ENCODE measurements at regions not wholly inside any gene's neighbourhood (a gene's known extent, or its start where the extent isn't known, plus 50 kb on each side); places are given as distances from the start of the nearest gene placed in this dataset.

DNA sequence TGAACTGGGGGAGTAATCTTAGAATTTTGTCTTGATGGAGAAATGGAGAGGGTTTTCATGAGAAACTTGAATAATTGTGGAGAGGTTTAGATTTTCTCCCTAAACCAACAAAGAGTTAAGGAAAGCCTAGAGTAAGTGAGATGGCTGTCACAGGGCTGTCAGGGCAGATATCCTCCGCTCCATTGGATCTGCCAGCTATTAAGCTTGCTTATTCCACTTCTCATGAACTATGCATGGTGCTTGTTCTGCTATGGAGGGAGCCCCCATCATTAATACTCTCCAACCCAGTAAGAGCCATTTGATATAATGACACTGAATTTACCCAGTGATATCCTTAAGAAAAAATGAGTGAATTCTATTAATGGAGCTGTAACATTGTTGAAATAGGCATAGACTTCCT is 342.8 kb upstream of the MTNR1B start:
- Histone ChIP-seq H3K4me1 (no peaks in the 10 kb centered on the region), H3K27me3 (no peaks in the 10 kb centered on the region), H3K4me3 (no peak overlapping the region), H3K9me3 (no peaks in the 10 kb centered on the region), H3K36me3 (no peaks in the 10 kb centered on the region), H3K27ac (no peak overlapping the region)
- WGBS, 2 donors = 77 to 91% methylated on average over 1 of the region's 1 CpG
- DNase-seq (no peak), ATAC-seq (ENCODE audit: low FRiP score in 2 of 2) (no peak)
- no peak for TF ChIP-seq POLR2AphosphoS5 (IDR thresholded peaks at IDR 0.05)
- no peak for TF ChIP-seq EP300 (IDR thresholded peaks at IDR 0.05)
- TF ChIP-seq, protein P1, sequence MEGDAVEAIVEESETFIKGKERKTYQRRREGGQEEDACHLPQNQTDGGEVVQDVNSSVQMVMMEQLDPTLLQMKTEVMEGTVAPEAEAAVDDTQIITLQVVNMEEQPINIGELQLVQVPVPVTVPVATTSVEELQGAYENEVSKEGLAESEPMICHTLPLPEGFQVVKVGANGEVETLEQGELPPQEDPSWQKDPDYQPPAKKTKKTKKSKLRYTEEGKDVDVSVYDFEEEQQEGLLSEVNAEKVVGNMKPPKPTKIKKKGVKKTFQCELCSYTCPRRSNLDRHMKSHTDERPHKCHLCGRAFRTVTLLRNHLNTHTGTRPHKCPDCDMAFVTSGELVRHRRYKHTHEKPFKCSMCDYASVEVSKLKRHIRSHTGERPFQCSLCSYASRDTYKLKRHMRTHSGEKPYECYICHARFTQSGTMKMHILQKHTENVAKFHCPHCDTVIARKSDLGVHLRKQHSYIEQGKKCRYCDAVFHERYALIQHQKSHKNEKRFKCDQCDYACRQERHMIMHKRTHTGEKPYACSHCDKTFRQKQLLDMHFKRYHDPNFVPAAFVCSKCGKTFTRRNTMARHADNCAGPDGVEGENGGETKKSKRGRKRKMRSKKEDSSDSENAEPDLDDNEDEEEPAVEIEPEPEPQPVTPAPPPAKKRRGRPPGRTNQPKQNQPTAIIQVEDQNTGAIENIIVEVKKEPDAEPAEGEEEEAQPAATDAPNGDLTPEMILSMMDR (IDR thresholded peaks at IDR 0.05) = no peak
- TF ChIP-seq POLR2A (IDR thresholded peaks at IDR 0.05) = no peak

DNA sequence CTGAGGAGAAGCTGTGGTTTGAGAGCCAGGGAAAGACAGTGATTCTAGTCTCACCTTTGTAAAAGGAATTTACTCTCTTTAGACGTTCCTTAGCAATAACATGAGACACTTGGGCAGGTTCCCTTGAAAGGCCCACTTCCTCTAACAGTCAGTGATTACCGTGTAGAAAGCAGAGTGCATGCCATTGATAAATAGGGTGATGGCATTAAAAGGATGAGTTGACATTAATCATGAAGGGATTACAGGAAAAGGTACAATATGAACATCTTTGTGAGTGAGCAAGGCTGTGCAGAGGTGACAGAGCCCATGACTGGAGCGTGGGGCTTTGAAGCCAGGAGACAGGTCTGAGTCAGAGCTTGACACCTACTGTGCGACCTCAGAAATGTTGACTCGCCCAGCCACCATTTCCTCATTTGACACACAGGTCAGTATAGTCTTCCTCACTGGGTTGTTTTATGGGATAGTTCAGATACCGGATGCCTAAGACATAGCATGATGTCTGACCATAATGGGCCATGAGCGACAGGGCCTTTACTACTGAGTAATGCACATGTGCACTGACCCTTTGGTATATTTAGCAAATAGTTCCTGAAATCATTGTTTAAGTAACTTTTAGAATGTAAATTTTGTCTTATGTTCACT is 341.7 kb upstream of the MTNR1B start:
- no peak for TF ChIP-seq EP300 (IDR thresholded peaks at IDR 0.05)
- TF ChIP-seq, protein P1 (IDR thresholded peaks at IDR 0.05) = no peak
- no peak for TF ChIP-seq POLR2A (IDR thresholded peaks at IDR 0.05)
- TF ChIP-seq POLR2AphosphoS5 (IDR thresholded peaks at IDR 0.05) = no peak
- DNase-seq (no peak), ATAC-seq (ENCODE audit: low FRiP score in 2 of 2) (no peak)
- no peak overlapping the region for H3K4me3 ChIP-seq
- 71 to 80% methylated on average over 7 of the region's 7 CpGs for WGBS, 2 donors
- no peaks in the 10 kb centered on the region for H3K27me3 ChIP-seq
- H3K4me1 ChIP-seq = no peaks in the 10 kb centered on the region
- no peak overlapping the region for H3K27ac ChIP-seq
- H3K36me3 ChIP-seq = no peaks in the 10 kb centered on the region
- H3K9me3 ChIP-seq = no peaks in the 10 kb centered on the region

DNA sequence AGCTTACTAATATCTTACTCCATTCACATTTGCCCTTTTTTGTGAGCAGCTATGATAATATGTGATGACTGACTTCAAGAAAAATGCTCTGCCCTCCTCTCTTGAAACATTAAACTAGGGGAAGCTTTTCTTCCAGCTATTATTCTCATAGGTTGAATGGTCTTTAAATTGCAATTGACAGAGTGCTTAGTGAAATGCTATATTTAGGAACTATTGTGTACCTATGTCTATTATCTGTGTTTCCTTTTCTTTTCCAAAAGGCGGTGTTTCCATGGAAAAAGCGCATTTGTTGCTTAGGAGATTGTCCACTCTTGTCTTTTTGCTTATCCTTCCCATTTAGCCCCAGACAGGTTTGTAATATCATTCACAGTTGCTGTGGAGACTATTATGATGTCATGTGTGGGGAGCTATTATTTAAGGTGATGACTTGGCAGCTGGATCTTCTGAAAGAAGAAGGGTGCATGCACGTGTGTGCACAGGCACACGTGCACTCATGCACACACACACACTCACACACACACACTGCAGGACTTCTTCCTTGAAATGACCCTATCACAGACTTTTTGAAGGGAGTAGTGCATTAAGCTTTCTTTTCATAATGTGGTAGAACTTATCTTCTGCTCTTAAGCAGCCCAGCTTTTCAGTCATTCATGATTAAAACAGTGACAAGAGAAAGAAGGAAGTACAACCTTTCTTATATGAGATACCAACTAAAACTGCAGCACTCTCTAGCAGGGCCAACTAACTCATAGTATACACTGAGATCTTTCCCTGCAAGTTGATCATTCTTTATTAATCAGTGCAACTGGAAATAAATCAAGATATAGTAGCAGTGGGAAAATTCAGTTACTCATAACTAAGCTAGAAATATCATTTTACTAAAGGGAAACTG is 340.8 kb upstream of the MTNR1B start:
- Histone ChIP-seq H3K4me3 (no peak overlapping the region), H3K4me1 (no peaks in the 10 kb centered on the region), H3K27me3 (no peaks in the 10 kb centered on the region), H3K27ac (no peak overlapping the region), H3K9me3 (no peaks in the 10 kb centered on the region), H3K36me3 (no peaks in the 10 kb centered on the region)
- WGBS, 2 donors = 65 to 68% methylated on average over 4 of the region's 4 CpGs
- ATAC-seq (ENCODE audit: low FRiP score in 2 of 2) (no peak), DNase-seq (no peak)
- TF ChIP-seq, protein P1 (IDR thresholded peaks at IDR 0.05) = no peak
- no peak for TF ChIP-seq POLR2A (IDR thresholded peaks at IDR 0.05)

DNA sequence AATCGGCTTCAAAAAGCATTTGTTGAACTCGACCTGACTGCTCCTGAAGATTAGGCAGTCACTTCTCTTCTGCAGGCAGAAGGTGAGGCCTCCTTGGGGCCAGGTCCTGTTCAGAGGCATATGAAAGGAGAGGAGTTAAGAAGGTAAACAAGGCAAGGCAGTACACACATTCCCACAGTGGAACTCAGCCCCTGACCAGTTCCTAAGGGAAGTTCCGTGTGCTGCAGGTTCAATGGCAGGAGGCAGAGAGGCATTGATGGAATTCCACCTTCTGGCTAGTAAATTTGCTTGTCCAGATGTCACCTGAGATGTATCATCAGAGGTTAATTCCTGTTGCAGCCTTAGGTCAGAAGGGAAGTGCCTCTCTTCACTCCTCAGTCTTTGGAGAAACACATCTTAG is 337.0 kb upstream of the MTNR1B start:
- H3K27me3 ChIP-seq = no peaks in the 10 kb centered on the region
- no peak overlapping the region for H3K27ac ChIP-seq
- 54 to 55% methylated on average over 3 of the region's 3 CpGs for WGBS, 2 donors
- H3K36me3 ChIP-seq = no peaks in the 10 kb centered on the region
- H3K4me3 ChIP-seq = no peak overlapping the region
- DNase-seq (no peak), ATAC-seq (ENCODE audit: low FRiP score in 2 of 2) (no peak)
- no peak for TF ChIP-seq POLR2AphosphoS5 (IDR thresholded peaks at IDR 0.05)
- TF ChIP-seq EP300 (IDR thresholded peaks at IDR 0.05) = no peak
- no peak for TF ChIP-seq POLR2A (IDR thresholded peaks at IDR 0.05)
- no peaks in the 10 kb centered on the region for H3K4me1 ChIP-seq
- H3K9me3 ChIP-seq = no peaks in the 10 kb centered on the region

DNA sequence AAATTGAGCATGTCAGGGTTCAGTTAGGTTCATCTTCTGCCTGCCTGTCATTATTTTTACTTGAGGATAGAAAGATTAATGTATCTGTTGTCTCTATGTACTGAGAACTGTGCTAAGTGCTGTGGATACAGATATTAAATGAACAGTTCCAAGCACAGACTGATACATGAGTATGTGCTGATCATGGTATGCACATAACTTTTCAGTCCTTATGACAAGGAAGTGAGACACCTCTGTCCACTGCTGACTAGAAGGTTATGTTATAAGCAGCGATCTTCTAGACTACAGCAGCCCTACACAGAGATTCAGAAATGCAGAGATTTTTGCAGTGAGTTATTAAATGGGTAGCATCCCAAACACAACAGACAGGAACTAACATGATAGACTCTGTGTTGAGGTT is 335.6 kb upstream of the MTNR1B start:
- Histone ChIP-seq H3K27ac (no peak overlapping the region), H3K4me1 (no peaks in the 10 kb centered on the region), H3K27me3 (no peaks in the 10 kb centered on the region), H3K36me3 (no peaks in the 10 kb centered on the region), H3K9me3 (no peaks in the 10 kb centered on the region), H3K4me3 (no peak overlapping the region)
- DNase-seq (no peak), ATAC-seq (ENCODE audit: low FRiP score in 2 of 2) (no peak)
- 88 to 100% methylated on average over 1 of the region's 1 CpG for WGBS, 2 donors
- TF ChIP-seq, protein P1 (IDR thresholded peaks at IDR 0.05) = no peak
- no peak for TF ChIP-seq POLR2A (IDR thresholded peaks at IDR 0.05)
- no peak for TF ChIP-seq EP300 (IDR thresholded peaks at IDR 0.05)
- no peak for TF ChIP-seq POLR2AphosphoS5 (IDR thresholded peaks at IDR 0.05)

All from upper lobe of left lung (tissue), 6 donors.